NCI-H1092 treated with DMSO at 0.1 percent for 48 hours (cell line): ENCODE measurements at regions not wholly inside any gene's neighbourhood (a gene's known extent, or its start where the extent isn't known, plus 50 kb on each side); places are given as distances from the start of the nearest gene placed in this dataset.

Source experiments
- DNase-seq: peaks from one replicate; lab custom pipeline; 2025; lab: John Stamatoyannopoulos, UW

- DNase-seq = no peak
Measured at GRCh38 chr12:41768456-41768855, 376.2 kb downstream of the GXYLT1 start.

- no peak for DNase-seq
Measured at GRCh38 chr12:41762691-41763090, 382.0 kb downstream of the GXYLT1 start.

- no peak for DNase-seq
Measured at GRCh38 chr12:41745593-41745992, 399.1 kb downstream of the GXYLT1 start.

GRCh38 chr12:41743835-41744234 is 400.8 kb downstream of the GXYLT1 start:
- DNase-seq = no peak

- no peak for DNase-seq
Measured at GRCh38 chr12:41739066-41739465, 405.6 kb downstream of the GXYLT1 start.

GRCh38 chr12:41737423-41737822 is 407.3 kb downstream of the GXYLT1 start:
- no peak for DNase-seq

- no peak for DNase-seq
Measured at GRCh38 chr12:41736436-41736835, 408.2 kb downstream of the GXYLT1 start.

GRCh38 chr12:41731691-41732090 is 413.0 kb downstream of the GXYLT1 start:
- DNase-seq = no peak

- no peak for DNase-seq
Measured at GRCh38 chr12:41731061-41731460, 413.6 kb downstream of the GXYLT1 start.

GRCh38 chr12:41724216-41724615 is 420.5 kb downstream of the GXYLT1 start:
- no peak for DNase-seq

GRCh38 chr12:41719214-41719613 is 425.5 kb downstream of the GXYLT1 start:
- DNase-seq = no peak

GRCh38 chr12:41715256-41715655 is 429.4 kb downstream of the GXYLT1 start:
- DNase-seq = no peak

GRCh38 chr12:41709463-41710285 is 435.0 kb downstream of the GXYLT1 start:
- DNase-seq = no peak

GRCh38 chr12:41709012-41709411 is 435.7 kb downstream of the GXYLT1 start:
- DNase-seq = no peak

- DNase-seq = no peak
Measured at GRCh38 chr12:41706376-41706775, 438.3 kb downstream of the GXYLT1 start.

GRCh38 chr12:41701943-41702601 is 442.6 kb downstream of the GXYLT1 start:
- DNase-seq = no peak

- no peak for DNase-seq
Measured at GRCh38 chr12:41700940-41701339, 443.7 kb downstream of the GXYLT1 start.

- DNase-seq = peak; percentile 49
Measured at GRCh38 chr12:41699658-41700057, 445.0 kb downstream of the GXYLT1 start.

GRCh38 chr12:41697161-41697560 is 447.5 kb downstream of the GXYLT1 start:
- DNase-seq = no peak

GRCh38 chr12:41684997-41685396 is 459.7 kb downstream of the GXYLT1 start:
- no peak for DNase-seq

- DNase-seq = no peak
Measured at GRCh38 chr12:41683513-41684240, 461.0 kb downstream of the GXYLT1 start.

GRCh38 chr12:41683023-41683422 is 461.7 kb downstream of the GXYLT1 start:
- no peak for DNase-seq

GRCh38 chr12:41681898-41682297 is 462.8 kb downstream of the GXYLT1 start:
- DNase-seq = peak; percentile 36
